Ishikawa (cell line): ENCODE measurements at regions not wholly inside any gene's neighbourhood (a gene's known extent, or its start where the extent isn't known, plus 50 kb on each side); places are given as distances from the start of the nearest gene placed in this dataset.

Experiments used
- EP300 ChIP-seq: IDR thresholded peaks from 2 replicates; pipeline ENCODE4 v1.6.1; 2012; ENCODE audit warnings: borderline replicate concordance
- RAD21 ChIP-seq: IDR thresholded peaks from 2 replicates; pipeline ENCODE4 v1.6.1; 2012; ENCODE audit warnings: low read depth
- TAF1 ChIP-seq: IDR thresholded peaks from 2 replicates; pipeline ENCODE4 v1.6.1; 2012; ENCODE audit warnings: low read depth, mild to moderate bottlenecking
- TEAD4 ChIP-seq: IDR thresholded peaks from 2 replicates; pipeline ENCODE4 v1.6.1; 2012
- YY1 ChIP-seq: IDR thresholded peaks from 2 replicates; pipeline ENCODE4 v1.6.1; 2012; ENCODE audit warnings: low read depth
- TF ChIP-seq, protein P1 (sequence below): IDR thresholded peaks from 2 replicates; pipeline ENCODE4 v1.6.1; 2012
- TF ChIP-seq, protein P2 (sequence below): IDR thresholded peaks from 2 replicates; pipeline ENCODE4 v1.6.1; 2012

DNA sequence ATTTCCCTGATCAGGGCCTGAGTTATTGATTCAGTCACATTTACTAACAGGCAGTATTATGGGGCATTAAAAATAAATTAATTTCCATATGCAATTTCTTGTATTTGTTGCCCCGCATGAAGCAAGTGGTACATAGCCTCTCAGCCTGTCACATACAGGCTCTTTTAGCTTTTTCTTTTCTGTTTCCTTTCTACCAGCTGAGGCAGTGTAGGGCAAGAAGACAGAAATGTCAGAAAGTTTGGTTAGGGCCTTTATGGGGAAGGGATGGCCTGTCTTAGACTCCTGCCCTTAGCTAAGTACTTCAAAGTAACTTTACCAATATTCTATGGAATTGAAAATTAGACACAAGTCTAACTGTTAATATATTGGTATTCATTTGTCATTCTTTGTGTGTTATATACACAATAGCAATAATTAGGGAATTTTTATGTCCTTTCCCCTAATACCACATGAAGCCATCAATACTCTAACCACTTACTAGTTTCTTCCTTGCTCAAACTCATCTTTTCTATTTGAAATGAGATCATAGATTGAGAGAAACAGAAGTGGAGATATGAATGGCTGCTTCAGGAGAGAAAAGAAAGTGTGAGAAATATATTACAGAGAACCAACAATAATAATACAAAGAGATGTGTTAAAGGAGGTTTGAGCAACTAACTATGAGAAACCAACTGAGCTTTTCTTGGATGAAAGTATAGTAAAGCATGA lies 669.6 kb downstream of the PCDH17 start:
- TF ChIP-seq, protein P1, sequence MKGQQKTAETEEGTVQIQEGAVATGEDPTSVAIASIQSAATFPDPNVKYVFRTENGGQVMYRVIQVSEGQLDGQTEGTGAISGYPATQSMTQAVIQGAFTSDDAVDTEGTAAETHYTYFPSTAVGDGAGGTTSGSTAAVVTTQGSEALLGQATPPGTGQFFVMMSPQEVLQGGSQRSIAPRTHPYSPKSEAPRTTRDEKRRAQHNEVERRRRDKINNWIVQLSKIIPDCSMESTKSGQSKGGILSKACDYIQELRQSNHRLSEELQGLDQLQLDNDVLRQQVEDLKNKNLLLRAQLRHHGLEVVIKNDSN = no peak
- TF ChIP-seq, protein P2, sequence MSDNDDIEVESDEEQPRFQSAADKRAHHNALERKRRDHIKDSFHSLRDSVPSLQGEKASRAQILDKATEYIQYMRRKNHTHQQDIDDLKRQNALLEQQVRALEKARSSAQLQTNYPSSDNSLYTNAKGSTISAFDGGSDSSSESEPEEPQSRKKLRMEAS = no peak
- TF ChIP-seq RAD21 = no peak
- no peak for TF ChIP-seq EP300
- TF ChIP-seq YY1 = no peak
- no peak for TF ChIP-seq TAF1
- TF ChIP-seq TEAD4 = no peak
